ENCODE measurements at regions not wholly inside any gene's neighbourhood (a gene's known extent, or its start where the extent isn't known, plus 50 kb on each side); places are given as distances from the start of the nearest gene placed in this dataset.

DNA sequence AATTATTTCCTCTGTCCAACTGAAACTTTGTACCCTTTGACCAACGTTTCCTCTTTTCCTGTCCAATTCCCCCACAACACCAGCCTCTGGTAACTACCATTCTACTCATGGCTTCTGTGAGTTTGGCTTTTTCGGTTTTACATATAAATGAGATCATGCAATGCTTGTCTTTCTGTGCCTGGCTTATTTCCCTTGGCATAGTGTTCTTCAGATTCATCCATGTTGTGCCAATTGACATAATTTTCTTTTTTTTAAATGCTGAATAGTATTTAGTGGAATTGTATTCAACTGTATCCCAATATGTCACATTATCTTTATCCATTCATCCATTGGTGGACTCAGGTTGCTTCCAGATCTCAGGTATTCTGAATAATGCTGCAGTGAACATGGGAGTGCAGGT, 222.5 kb upstream of the GALNTL6 start:
- TF ChIP-seq EZH2phosphoT487 (IDR thresholded peaks at IDR 0.05; ENCODE audit: insufficient read depth, low read depth) (no peak), EZH2 (IDR thresholded peaks at IDR 0.05; ENCODE audit: insufficient read depth, poor library complexity, severe bottlenecking) (no peak)

Measured in GM23248 (cell line).